Osteocyte (in vitro differentiated cells): ENCODE measurements at regions not wholly inside any gene's neighbourhood (a gene's known extent, or its start where the extent isn't known, plus 50 kb on each side); places are given as distances from the start of the nearest gene placed in this dataset.

Experiments
- DNase-seq: peaks from one replicate; pipeline ENCODE4 v3.0.0; 2021; ENCODE audit warnings: mixed read lengths; ENCODE audit not compliant: unreplicated experiment; ENCODE audit errors: extremely low spot score
- H3K27ac Mint-ChIP-seq: one replicate; pipeline ENCODE4 v1.8.0; 2021; ENCODE audit warnings: mild to moderate bottlenecking, mixed read lengths; ENCODE audit not compliant: unreplicated experiment
- H3K27me3 Mint-ChIP-seq: one replicate; pipeline ENCODE4 v1.8.0; 2021; ENCODE audit warnings: mixed read lengths; ENCODE audit not compliant: unreplicated experiment
- H3K36me3 Mint-ChIP-seq: one replicate; pipeline ENCODE4 v1.8.0; 2021; ENCODE audit warnings: mixed read lengths; ENCODE audit not compliant: unreplicated experiment
- H3K4me1 Mint-ChIP-seq: one replicate; pipeline ENCODE4 v1.8.0; 2021; ENCODE audit warnings: mixed read lengths; ENCODE audit not compliant: unreplicated experiment
- H3K4me3 Mint-ChIP-seq: one replicate; pipeline ENCODE4 v1.8.0; 2021; ENCODE audit warnings: mild to moderate bottlenecking, moderate library complexity, mixed read lengths; ENCODE audit not compliant: unreplicated experiment
- H3K9me3 Mint-ChIP-seq: one replicate; pipeline ENCODE4 v1.8.0; 2021; ENCODE audit warnings: mixed read lengths; ENCODE audit not compliant: unreplicated experiment
- TF ChIP-seq, protein P1 (sequence below): fragments of 200-600 bp; sonication (generic); IDR thresholded peaks from 2 replicates; pipeline ENCODE4 v1.5.0; 2021; ENCODE audit warnings: antibody characterized with exemption, mild to moderate bottlenecking, moderate library complexity

DNA sequence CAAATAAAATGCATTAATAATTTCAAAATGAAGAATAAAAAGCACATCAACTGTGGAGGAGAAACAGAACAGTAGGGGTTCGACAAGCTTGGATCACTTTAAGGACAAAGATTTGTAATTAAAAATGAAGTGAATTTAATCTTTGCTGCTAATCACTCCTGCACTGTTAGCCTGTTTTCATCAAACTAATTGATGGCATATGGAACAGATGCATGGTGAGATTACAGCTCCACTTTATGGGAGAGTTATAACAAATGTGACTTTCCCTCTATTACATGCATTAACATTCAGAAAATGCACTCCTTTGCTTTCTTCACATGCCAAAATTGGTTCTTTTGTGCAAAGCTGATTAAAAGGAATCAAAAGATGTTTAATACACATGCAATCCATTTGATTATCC is 207.2 kb upstream of the C21orf91 start:
- H3K9me3 Mint-ChIP-seq = peaks cover 28% of the 10 kb centered on the region
- no peaks in the 10 kb centered on the region for H3K36me3 Mint-ChIP-seq
- no peak overlapping the region for H3K27ac Mint-ChIP-seq
- H3K27me3 Mint-ChIP-seq = no peaks in the 10 kb centered on the region
- no peak for DNase-seq
- no peak overlapping the region for H3K4me3 Mint-ChIP-seq
- no peaks in the 10 kb centered on the region for H3K4me1 Mint-ChIP-seq
- TF ChIP-seq, protein P1, sequence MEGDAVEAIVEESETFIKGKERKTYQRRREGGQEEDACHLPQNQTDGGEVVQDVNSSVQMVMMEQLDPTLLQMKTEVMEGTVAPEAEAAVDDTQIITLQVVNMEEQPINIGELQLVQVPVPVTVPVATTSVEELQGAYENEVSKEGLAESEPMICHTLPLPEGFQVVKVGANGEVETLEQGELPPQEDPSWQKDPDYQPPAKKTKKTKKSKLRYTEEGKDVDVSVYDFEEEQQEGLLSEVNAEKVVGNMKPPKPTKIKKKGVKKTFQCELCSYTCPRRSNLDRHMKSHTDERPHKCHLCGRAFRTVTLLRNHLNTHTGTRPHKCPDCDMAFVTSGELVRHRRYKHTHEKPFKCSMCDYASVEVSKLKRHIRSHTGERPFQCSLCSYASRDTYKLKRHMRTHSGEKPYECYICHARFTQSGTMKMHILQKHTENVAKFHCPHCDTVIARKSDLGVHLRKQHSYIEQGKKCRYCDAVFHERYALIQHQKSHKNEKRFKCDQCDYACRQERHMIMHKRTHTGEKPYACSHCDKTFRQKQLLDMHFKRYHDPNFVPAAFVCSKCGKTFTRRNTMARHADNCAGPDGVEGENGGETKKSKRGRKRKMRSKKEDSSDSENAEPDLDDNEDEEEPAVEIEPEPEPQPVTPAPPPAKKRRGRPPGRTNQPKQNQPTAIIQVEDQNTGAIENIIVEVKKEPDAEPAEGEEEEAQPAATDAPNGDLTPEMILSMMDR = no peak

DNA sequence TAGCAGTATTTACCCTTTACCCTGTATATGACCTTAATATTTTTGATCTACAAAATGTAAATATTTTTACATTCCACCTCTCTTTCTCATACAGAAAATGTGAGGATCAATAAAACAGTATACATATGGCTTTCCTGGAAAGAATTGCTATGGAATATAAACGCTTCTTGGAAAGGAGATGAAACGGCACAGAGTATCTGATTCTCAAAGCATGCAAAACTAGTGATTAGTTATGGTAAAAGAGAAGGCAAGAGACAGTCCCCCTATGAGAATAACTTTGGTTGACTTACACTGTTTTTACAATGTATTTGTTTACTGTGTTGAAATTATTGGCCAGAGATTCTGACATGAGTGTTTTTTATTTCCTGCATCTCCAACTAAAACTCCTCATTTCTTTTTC is 204.6 kb upstream of the C21orf91 start:
- Mint-ChIP-seq H3K27ac (no peak overlapping the region), H3K36me3 (no peaks in the 10 kb centered on the region), H3K27me3 (no peaks in the 10 kb centered on the region), H3K9me3 (peaks cover 29% of the 10 kb centered on the region), H3K4me3 (no peak overlapping the region), H3K4me1 (no peaks in the 10 kb centered on the region)
- no peak for DNase-seq
- TF ChIP-seq, protein P1 = no peak

DNA sequence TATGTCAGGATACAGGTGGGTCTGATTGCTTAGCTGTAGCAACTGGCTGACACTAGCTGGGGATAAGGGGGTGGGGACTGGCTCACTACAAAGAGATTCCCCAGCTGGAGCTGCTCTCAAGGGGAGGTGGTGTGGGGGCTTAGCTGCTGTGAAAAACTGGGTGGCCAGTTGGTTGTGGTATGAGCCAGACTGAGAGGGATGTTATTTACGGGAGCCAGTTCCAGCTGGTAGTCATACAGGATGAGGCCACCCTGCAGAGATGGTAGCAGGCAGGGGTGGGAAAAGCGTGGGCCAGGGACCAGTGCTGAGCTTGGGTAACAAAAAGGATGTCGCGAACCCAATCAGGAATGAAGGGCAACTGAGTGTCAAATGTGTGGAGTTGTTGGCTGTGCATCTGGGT is 204.0 kb upstream of the C21orf91 start:
- Mint-ChIP-seq H3K27me3 (no peaks in the 10 kb centered on the region), H3K36me3 (no peaks in the 10 kb centered on the region), H3K4me1 (no peaks in the 10 kb centered on the region), H3K4me3 (no peak overlapping the region), H3K27ac (no peak overlapping the region), H3K9me3 (peaks cover 29% of the 10 kb centered on the region)
- DNase-seq = no peak
- TF ChIP-seq, protein P1 = no peak

DNA sequence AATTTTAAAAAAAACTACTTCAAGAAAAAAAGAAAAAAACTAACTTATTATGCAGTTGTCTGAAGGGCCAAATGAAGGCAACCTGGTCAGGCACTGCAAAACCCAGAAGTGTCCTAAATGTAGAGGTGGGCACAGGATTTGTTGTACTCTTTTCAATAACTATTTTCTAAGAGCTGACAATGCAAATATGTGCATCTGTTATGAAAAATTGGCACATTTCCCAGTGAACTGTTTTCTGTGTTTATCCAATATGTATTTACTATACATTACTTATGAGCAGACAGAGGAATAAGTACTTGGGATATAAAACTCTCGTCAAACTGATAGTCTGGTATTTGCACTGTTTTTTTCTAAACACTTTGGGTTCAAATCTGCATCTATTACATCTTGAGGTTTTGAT is 188.0 kb upstream of the C21orf91 start:
- no peaks in the 10 kb centered on the region for H3K4me1 Mint-ChIP-seq
- TF ChIP-seq, protein P1 = no peak
- no peaks in the 10 kb centered on the region for H3K36me3 Mint-ChIP-seq

DNA sequence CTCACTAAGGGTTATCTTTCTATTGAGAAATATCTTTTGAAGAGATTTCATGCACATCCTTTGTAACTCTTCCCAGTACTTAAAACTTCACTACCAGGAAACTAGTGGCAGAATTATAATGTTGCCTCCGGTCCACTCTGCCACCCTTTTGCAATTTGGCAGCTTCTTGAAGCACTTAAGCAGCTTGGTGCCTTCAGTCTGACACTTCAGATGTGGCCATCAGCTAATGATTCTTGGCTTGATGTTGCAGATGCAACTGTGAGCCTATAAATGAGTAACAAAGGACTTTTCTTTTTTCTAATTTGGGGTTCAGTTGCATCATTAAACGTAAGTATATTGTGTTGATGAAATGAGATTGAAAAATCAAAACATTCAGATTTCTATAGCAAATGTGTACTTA is 187.5 kb upstream of the C21orf91 start:
- Mint-ChIP-seq H3K27ac (no peak overlapping the region), H3K9me3 (peaks cover 17% of the 10 kb centered on the region), H3K27me3 (no peaks in the 10 kb centered on the region), H3K4me3 (no peak overlapping the region), H3K36me3 (no peaks in the 10 kb centered on the region), H3K4me1 (no peaks in the 10 kb centered on the region)
- DNase-seq = no peak
- TF ChIP-seq, protein P1 = no peak

More for the DNA sequence above, 188.0 kb upstream of the C21orf91 start:
- Mint-ChIP-seq H3K9me3 (peaks cover 19% of the 10 kb centered on the region), H3K27me3 (no peaks in the 10 kb centered on the region), H3K27ac (no peak overlapping the region), H3K4me3 (no peak overlapping the region)
- no peak for DNase-seq
